ENCODE measurements at regions not wholly inside any gene's neighbourhood (a gene's known extent, or its start where the extent isn't known, plus 50 kb on each side); places are given as distances from the start of the nearest gene placed in this dataset.
"Not testable (repeated sequence)": the region's sequence is repeated elsewhere in the genome, so short reads cannot be mapped to it uniquely, and the experiment has no call there.

DNA sequence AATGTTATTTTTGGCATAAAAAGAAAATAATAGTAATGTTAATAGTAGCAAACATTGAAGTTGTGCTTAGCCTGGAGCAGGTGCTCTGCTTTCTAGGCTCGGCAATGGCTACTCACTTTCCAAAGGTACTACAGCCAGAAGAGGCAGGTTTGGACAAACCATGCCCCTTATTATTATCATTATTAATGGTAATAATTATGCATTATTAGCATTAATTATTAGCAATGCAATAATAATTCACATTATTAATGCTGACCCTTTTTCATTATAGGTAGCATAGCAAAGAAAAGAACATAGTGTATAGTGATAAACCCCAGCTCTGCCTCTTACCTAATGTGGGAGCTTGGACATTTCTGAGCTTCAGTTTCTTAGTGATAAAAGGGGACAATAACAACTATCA is 171.4 kb downstream of the EDEM1 start:
- no peak for DNase-seq
- Mint-ChIP-seq H3K36me3 (ENCODE audit: low read depth) (no peaks in the 10 kb centered on the region), H3K9me3 (peaks cover 10% of the 10 kb centered on the region), H3K4me3 (no peak overlapping the region), H3K27me3 (peaks cover 4% of the 10 kb centered on the region), H3K4me1 (ENCODE audit: low read depth) (no peaks in the 10 kb centered on the region), H3K27ac (no peak overlapping the region)
- ATAC-seq, result no peak
- POLR2A ChIA-PET, result no interaction called here
- intact Hi-C loops (cut with micrococcal nuclease), result no loop called here
- CTCF ChIA-PET, result no interaction called here
- TF ChIP-seq, protein P1, sequence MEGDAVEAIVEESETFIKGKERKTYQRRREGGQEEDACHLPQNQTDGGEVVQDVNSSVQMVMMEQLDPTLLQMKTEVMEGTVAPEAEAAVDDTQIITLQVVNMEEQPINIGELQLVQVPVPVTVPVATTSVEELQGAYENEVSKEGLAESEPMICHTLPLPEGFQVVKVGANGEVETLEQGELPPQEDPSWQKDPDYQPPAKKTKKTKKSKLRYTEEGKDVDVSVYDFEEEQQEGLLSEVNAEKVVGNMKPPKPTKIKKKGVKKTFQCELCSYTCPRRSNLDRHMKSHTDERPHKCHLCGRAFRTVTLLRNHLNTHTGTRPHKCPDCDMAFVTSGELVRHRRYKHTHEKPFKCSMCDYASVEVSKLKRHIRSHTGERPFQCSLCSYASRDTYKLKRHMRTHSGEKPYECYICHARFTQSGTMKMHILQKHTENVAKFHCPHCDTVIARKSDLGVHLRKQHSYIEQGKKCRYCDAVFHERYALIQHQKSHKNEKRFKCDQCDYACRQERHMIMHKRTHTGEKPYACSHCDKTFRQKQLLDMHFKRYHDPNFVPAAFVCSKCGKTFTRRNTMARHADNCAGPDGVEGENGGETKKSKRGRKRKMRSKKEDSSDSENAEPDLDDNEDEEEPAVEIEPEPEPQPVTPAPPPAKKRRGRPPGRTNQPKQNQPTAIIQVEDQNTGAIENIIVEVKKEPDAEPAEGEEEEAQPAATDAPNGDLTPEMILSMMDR (IDR thresholded peaks at IDR 0.05), result no peak

DNA sequence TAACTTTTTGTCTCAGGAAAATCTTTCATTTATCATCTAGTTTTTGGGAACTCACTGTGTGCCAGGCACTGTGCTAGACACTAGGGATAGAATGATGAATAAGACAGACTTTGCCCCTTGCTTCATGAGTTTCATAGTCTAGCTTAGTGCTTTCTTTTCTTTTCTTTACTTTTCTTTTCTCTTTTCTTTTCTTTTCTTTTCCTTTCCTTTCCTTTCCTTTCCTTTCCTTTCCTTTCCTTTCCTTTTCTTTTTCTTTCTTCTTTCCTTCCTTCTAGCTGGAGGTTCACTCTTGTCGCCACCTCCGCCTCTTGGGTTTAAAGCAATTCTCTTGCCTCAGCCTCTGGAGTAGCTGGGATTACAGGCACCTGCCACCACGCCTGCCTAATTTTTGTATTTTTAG is 172.9 kb downstream of the EDEM1 start:
- no peak overlapping the region for H3K27ac Mint-ChIP-seq
- intact Hi-C loops (cut with micrococcal nuclease), result no loop called here
- ATAC-seq (no peak), DNase-seq (no peak)
- H3K4me3 Mint-ChIP-seq, result no peak overlapping the region
- H3K27me3 Mint-ChIP-seq, result peaks cover 4% of the 10 kb centered on the region
- H3K9me3 Mint-ChIP-seq, result peaks cover 10% of the 10 kb centered on the region
- ChIA-PET CTCF (interaction anchor here (1.0 kb wide), 1 partner anchor 67 kb away, joined by 3 read pairs; no protein-coding TSS in a partner anchor), POLR2A (no interaction called here)
- no peaks in the 10 kb centered on the region for H3K4me1 Mint-ChIP-seq (ENCODE audit: low read depth)
- TF ChIP-seq, protein P1 (IDR thresholded peaks at IDR 0.05), result no peak
- H3K36me3 Mint-ChIP-seq (ENCODE audit: low read depth), result no peaks in the 10 kb centered on the region

DNA sequence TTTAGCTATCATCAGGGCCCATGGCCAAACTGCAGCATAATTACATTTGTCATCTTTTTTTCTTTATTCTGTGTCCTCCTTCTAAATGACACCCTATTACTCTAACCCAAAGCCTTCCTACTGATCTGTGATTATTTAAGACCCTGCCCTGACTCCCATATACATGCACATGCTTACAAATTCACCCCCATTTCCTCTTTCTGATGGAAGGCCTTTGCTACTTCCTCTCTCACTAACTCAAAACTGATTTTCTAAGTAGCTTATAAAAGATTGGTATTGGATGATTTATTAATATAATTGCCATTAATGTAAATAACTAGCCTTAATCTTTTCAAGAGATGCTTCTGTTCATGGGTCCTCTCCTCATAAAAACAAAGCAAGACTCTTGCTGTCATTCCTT is 179.2 kb downstream of the EDEM1 start:
- Mint-ChIP-seq H3K4me3 (no peak overlapping the region), H3K27ac (no peak overlapping the region), H3K27me3 (peaks cover 2% of the 10 kb centered on the region), H3K36me3 (ENCODE audit: low read depth) (no peaks in the 10 kb centered on the region), H3K9me3 (peaks cover 2% of the 10 kb centered on the region), H3K4me1 (ENCODE audit: low read depth) (no peaks in the 10 kb centered on the region)
- intact Hi-C loops (cut with micrococcal nuclease), result no loop called here
- TF ChIP-seq, protein P1 (IDR thresholded peaks at IDR 0.05), result no peak
- ChIA-PET CTCF (no interaction called here), POLR2A (no interaction called here)
- DNase-seq (no peak), ATAC-seq (no peak)

DNA sequence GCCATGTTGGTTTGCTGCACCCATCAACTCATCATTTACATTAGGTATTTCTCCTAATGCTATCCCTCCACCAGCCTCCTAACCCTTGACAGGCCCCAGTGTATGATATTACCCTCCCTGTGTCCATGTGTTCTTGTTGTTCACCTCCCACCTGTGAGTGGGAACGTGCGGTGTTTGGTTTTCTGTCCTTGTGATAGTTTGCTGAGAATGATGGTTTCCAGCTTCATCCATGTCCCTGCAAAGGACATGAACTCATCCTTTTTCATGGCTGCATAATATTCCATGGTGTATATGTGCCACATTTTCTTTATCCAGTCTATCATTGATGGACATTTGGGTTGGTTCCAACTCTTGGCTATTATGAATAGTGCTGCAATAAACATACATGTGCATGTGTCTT is 184.0 kb downstream of the EDEM1 start:
- CTCF ChIA-PET; POLR2A ChIA-PET; H3K4me1 Mint-ChIP-seq (ENCODE audit: low read depth); DNase-seq; H3K36me3 Mint-ChIP-seq (ENCODE audit: low read depth); H3K27ac Mint-ChIP-seq; H3K27me3 Mint-ChIP-seq; H3K4me3 Mint-ChIP-seq; intact Hi-C loops (cut with micrococcal nuclease); H3K9me3 Mint-ChIP-seq; ATAC-seq: not testable (repeated sequence)

DNA sequence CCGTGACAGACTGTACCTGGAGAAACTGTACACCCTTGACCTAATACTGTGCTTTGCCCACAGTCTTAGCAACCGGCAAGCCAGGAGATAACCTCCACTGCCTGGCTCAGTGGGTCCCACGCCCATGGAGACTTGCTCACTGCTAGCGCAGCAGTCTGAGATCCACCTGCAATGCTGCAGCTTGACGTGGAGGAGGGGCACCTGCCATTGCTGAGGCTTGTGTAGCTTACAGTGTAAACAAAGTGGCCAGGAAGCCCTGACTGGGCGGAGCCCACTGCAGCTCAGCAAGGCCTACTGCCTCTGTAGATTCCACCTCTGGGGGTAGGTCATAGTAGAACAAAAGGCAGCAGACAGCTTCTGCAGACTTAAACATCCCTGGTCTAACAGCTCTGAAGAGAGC is 189.3 kb downstream of the EDEM1 start:
- no peak for DNase-seq
- H3K36me3 Mint-ChIP-seq (ENCODE audit: low read depth), result no peaks in the 10 kb centered on the region
- H3K27me3 Mint-ChIP-seq, result peaks cover 9% of the 10 kb centered on the region
- TF ChIP-seq, protein P1 (IDR thresholded peaks at IDR 0.05), result no peak
- intact Hi-C loops (cut with micrococcal nuclease), result no loop called here
- no peaks in the 10 kb centered on the region for H3K4me1 Mint-ChIP-seq (ENCODE audit: low read depth)
- no peak overlapping the region for H3K27ac Mint-ChIP-seq
- no peak overlapping the region for H3K4me3 Mint-ChIP-seq
- peaks cover 2% of the 10 kb centered on the region for H3K9me3 Mint-ChIP-seq
- ATAC-seq, result no peak
- CTCF ChIA-PET, result no interaction called here
- POLR2A ChIA-PET, result no interaction called here

DNA sequence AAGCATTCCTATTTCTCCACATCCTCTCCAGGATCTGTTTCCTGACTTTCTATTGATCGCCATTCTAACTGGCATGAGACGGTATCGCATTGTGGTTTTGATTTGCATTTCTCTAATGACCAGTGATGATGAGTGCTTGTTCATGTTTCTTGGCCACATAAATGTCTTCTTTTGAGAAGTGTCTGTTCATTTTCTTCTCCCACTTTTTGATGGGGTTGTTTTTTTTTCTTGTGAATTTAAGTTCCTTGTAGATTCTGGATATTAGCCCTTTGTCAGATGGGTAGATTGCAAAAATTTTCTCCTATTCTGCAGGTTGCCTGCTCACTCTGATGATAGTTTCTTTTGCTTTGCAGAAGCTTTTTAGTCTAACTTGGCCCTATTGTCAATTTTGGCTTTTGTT is 191.8 kb downstream of the EDEM1 start:
- H3K4me3 Mint-ChIP-seq; CTCF ChIA-PET; H3K4me1 Mint-ChIP-seq (ENCODE audit: low read depth); H3K9me3 Mint-ChIP-seq; DNase-seq; ATAC-seq; intact Hi-C loops (cut with micrococcal nuclease); H3K27ac Mint-ChIP-seq; H3K36me3 Mint-ChIP-seq (ENCODE audit: low read depth); POLR2A ChIA-PET: not testable (repeated sequence)
- peaks cover 10% of the 10 kb centered on the region for H3K27me3 Mint-ChIP-seq

DNA sequence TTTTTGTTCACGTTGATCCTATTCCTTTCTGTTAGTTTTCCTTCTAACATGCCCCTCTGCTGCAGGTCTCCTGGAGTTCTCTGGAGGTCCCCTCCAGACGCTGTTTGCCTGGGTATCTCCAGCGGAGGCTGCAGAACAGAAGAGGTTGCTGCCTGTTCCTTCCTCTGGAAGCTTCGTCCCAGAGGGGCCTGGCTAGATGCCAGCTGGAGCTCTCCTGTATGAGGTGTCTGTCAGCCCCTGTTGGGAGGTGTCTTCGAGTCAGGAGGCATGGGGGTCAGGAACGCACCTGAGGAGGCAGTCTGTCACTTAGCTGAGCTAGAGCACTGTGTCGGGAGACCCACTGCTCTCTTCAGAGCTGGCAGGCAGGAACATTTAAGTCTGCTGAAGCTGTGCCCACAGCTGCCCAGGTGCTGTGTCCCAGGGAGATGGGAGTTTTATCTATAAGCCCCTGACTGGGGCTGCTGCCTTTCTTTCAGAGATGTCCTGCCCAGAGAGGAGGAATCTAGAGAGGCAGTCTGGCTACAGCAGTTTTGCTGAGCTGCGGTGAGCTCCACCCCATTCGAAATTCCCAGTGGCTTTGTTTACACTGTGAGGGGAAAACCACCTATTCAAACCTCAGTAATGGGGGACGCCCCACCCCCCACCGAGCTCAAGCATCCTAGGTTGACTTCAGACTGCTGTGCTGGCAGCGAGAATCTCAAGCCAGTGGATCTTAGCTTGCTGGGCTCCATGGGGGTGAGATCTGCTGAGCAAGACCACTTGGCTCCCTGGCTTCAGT is 196.2 kb downstream of the EDEM1 start:
- H3K36me3 Mint-ChIP-seq (ENCODE audit: low read depth); POLR2A ChIA-PET; intact Hi-C loops (cut with micrococcal nuclease); CTCF ChIA-PET; H3K27ac Mint-ChIP-seq; DNase-seq; H3K4me3 Mint-ChIP-seq; H3K4me1 Mint-ChIP-seq (ENCODE audit: low read depth); H3K9me3 Mint-ChIP-seq; H3K27me3 Mint-ChIP-seq; ATAC-seq: not testable (repeated sequence)
